ENCODE measurements at regions not wholly inside any gene's neighbourhood (a gene's known extent, or its start where the extent isn't known, plus 50 kb on each side); places are given as distances from the start of the nearest gene placed in this dataset.
"Not testable (repeated sequence)": the region's sequence is repeated elsewhere in the genome, so short reads cannot be mapped to it uniquely, and the experiment has no call there.

DNA sequence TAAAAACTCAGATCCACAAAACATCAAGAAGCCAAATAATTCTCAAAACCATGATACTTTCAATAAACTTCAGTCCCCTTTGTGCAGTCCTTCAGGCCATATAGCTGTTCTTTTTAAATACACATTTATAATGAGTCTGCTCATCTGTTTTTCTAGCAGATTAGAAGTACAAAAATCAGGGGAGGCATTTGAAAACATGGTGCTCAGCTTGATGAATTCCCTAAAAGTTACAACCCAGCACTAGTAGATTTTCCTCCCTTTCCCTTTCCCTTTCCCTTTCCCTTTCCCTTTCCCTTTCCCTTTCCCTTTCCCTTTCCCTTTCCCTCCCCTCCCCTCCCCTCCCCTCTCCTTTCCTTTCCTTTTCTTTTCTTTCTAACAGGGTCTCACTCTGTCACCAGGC lies 884.6 kb upstream of the AMELY start:
- DNase-seq: no peak

- no peak for DNase-seq
Measured at GRCh38 chrY:7794441-7794840, 882.9 kb upstream of the AMELY start.

- no peak for DNase-seq
Measured at GRCh38 chrY:7793989-7794388, 882.4 kb upstream of the AMELY start.

GRCh38 chrY:7792431-7792830 lies 880.9 kb upstream of the AMELY start:
- DNase-seq: no peak

- no peak for DNase-seq
Measured at GRCh38 chrY:7781501-7781900, 869.9 kb upstream of the AMELY start.

GRCh38 chrY:7775436-7775835 lies 863.9 kb upstream of the AMELY start:
- DNase-seq: not testable (repeated sequence)

DNA sequence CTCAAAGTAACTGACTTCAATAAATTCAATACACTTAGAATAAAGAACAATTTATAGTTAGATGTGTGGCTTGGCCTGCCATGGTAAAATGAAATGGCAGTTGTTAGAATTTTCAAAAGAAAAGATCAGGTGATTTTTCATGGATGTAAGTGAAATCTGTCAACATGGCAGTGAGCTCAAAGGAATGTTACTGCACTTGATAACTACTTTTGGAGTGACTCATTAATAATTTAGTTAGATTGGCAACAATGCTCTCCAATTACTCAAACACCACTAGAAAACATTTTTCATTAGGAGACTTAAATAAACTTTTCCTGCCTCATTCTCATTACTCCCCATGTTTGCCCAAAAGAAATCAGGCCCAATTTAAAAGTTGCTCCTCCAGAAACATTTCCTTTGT lies 860.2 kb upstream of the AMELY start:
- no peak for DNase-seq

GRCh38 chrY:7769790-7770375 lies 858.3 kb upstream of the AMELY start:
- DNase-seq: no peak

DNA sequence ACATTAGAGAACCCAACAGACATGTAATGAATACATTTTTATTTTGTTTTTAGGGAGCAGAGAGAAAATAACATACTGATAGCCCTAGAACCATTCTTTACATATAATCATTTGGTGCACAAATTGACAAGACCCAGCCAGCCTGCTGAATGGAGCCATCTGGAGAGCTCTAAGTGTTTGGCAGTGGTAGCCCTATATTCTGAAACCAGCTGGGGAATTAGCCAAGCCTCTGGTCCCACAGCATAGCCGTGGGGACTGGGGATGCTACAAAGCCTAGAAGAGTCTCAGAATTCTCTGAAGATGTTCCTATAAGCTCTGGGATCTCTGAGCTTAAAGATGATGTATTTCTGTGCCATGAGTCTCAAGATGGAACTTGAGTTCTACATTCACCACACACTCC lies 857.3 kb upstream of the AMELY start:
- no peak for DNase-seq

DNA sequence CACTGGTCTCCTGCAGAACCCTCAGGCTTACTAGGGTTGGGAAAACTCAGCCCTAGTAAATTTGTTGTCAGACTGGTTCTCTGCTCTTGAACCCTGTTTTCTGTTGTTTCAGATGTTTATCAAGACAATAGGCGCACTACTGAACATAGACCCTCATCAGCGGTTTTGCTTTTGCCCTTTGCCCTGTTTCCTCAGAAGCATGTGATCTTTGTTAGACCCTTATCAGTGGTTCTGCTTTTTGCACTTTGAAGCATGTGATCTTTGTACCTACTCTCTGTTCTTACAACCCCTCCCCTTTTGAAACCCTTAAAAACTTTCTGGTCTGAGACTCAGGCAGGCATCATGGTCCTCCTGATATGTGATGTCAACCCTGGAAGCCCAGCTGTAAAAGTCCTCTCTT lies 842.2 kb upstream of the AMELY start:
- no peak for DNase-seq

DNA sequence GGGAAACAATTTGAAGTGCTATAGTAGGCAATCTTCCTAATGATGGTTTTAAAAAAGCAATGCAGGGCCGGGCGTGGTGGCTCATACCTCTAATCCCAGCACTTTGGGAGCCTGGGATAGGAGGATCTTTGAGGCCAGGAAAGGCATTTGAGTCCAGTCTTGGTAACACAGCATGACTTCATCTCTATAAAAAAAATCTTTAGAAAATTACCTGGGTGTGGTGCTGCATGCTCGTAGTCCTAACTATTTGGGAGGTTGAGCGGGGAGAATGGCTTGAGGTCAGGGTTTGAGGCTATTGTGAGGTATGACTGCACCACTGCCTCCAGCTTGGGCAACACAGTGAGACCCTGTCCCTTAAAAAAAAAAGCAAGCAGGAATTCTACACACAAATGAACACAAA lies 835.2 kb upstream of the AMELY start:
- DNase-seq: no peak

DNA sequence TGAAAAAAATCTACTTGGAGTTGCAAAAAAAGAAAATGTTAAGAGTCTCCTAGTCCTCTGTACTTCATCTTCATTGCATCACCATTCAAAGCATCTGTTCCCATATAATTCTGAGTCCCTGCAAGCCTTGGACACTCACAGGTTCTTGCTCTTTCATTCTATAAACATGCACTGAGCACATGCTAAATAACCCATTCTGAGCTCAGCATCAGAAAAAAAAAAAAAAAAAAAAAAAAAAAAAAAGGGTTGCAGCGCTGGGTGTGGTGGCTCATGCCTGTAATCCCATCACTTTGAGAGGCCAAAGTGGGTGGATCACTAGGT lies 834.0 kb upstream of the AMELY start:
- no peak for DNase-seq

- DNase-seq: no peak
Measured at GRCh38 chrY:7744691-7745580, 833.4 kb upstream of the AMELY start.

DNA sequence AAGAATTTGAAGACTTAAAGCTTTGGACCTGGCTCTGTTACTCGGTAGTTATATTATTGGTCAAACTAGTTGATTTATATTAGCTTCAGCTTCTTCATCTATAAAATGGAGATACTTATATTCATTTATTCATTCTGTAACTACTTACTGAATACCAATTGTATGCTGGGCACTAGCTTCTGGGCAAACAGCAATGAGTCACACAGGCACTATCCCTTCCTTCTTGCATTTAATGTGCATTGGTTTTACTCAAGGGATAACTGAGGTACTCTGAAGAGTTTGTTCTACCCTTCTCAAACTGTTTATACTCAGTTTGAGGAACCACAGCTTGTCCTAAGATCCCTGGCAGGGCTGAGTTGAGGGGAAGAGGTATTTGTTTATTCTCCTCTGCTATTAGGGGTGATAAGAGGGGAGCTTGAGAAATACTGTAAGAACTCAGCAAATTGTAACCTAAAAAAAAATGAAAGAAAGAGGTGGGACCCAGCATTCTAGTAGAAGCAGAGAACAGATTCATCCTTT lies 825.4 kb upstream of the AMELY start:
- no peak for DNase-seq

DNA sequence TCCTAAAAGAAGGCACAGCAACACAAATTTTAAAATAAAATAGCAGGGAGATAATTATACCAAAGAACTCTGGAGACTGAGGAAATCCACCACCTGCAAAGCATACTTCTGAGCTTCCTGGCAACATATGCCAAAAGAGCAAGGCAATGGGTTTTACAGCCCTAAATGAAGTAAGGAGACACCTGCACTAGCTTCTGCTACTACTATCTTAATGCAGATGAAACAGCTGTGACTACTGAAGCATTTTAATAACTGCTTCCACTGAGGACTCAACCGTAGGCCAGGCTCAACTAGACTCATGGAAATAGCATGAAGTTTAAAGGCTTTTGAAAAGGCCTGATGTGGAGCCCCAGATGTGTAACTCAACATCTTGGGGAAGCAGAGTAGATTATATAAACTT lies 820.1 kb upstream of the AMELY start:
- DNase-seq: no peak

- DNase-seq: no peak
Measured at GRCh38 chrY:7730664-7731063, 819.1 kb upstream of the AMELY start.

- peak; percentile 8 for DNase-seq
Measured at GRCh38 chrY:7730071-7730470, 818.5 kb upstream of the AMELY start.

DNA sequence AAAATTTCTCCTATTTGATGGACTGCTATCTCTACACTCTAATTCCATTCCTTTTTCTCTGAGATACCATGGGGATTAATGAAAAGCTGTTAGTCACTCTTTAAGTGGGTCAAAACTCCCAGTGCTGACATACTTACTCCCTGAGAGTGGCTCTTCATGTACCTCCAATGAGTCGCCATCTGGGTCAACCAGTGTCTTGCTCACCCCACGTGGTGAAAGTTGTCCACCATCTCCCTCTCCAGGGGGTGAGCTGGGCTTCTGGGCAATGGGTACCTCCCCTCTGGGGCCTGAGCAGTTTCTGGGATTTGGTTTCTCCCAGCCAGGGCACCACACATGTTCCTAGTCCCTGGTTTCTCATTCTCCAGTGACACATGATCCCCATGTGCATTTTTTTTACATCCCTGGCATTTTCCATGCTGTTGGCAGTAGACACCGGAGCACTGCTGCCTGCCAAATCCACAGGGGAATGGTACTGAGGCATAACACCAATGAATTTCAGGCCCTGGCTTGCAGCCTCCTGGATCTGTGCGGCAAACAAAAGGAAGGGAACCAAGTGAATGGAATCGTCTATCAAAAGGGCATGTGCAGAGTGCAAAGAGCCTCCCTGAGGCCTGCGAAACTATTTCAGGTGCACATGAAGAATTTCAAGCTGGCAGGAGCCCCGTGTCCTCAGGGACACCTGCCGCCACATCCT lies 817.9 kb upstream of the AMELY start:
- DNase-seq: no peak

DNA sequence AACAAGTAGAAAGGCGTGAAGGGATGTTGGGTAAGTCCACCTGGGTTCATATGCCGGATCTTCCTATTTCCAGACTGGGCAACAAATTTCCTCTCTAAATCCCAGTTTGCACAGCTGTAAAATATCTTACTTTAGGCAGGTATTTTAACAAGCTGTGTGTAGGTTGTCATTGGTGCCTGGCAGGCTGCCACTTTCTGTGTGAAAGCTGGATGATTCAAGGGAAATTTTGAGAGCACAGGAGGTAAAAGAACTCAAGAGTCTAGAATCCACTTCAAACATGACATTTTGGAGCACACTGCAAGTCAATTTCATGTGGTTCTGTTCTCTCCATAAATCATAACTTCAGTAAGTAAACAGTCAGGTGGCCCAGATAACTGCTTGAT lies 817.4 kb upstream of the AMELY start:
- DNase-seq: no peak

DNA sequence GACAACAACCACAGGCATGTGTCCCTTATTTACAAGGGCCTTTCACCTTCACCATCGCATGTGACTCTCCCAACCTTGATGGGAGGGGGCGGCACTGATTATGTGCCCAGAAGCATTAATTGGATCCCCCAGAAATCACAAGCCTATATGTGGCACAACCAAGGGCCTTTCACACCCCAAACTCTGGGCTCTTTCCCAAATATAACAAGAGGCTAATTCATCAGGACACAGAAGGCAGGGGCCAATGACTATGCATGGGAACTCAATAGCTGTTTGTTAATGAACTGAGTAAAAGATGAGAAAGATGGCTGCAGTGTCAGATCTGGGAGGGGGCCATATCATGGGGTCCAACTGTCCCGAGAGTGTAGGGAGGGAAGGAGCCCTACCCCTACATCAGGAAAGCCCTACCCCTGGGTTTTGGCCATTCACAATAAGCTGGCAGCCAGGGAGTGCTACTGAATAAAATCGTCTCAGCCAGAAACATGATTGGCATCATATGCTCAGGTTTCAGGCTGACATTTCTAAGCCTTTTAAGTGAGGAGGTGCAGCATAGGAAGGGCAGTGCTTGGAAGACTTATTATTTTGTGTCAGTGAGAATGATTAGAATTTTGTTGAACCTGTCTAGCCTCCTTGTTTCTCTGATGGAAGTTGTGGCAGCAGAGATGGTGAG lies 814.4 kb upstream of the AMELY start:
- DNase-seq: no peak

- DNase-seq: peak; percentile 6
Measured at GRCh38 chrY:7723991-7724632, 812.6 kb upstream of the AMELY start.

- DNase-seq: no peak
Measured at GRCh38 chrY:7723127-7723526, 811.6 kb upstream of the AMELY start.

- DNase-seq: no peak
Measured at GRCh38 chrY:7722566-7722965, 811.0 kb upstream of the AMELY start.
